PC-9 (cell line): ENCODE measurements at regions not wholly inside any gene's neighbourhood (a gene's known extent, or its start where the extent isn't known, plus 50 kb on each side); places are given as distances from the start of the nearest gene placed in this dataset.

ENCODE experiments used
- BruUV-seq: library from RNA; stranded (reverse); fragments of 400-500 nt; replicated peaks from 2 replicates; lab custom pipeline; 2021; lab: Mats Ljungman, UMichigan
- CTCF ChIA-PET: fragments of 300-600 bp; sonication (Branson Sonifier 250); formaldehyde crosslinking; loops from one replicate; lab custom pipeline; 2022; ENCODE audit warnings: antibody characterized with exemption; lab: Charles Lee
- POLR2A ChIA-PET: fragments of 300-600 bp; sonication (Branson Sonifier 250); formaldehyde crosslinking; loops from one replicate; lab custom pipeline; 2022; ENCODE audit warnings: antibody characterized with exemption; ENCODE audit not compliant: unreplicated experiment; lab: Charles Lee
- DNase-seq, 2 experiments: peaks; one replicate each; pipeline versions ENCODE4 v3.0.0 to v3.0.0-alpha.2; 2015 to 2022; ENCODE audit warnings: mixed read lengths in 1 of 2
- H2AFZ ChIP-seq: fragments of 200-600 bp; sonication (generic); 2 replicates; pipeline ENCODE4 v1.8.1; 2017; ENCODE audit warnings: antibody characterized with exemption
- H3F3A ChIP-seq: fragments of 200-600 bp; sonication (generic); 2 replicates; pipeline ENCODE4 v1.8.1; 2017; ENCODE audit warnings: antibody characterized with exemption, mild to moderate bottlenecking, low read depth; ENCODE audit not compliant: insufficient read depth
- H3K27ac ChIP-seq: fragments of 200-600 bp; sonication (generic); 2 replicates; pipeline ENCODE4 v1.6.1; 2016; ENCODE audit warnings: mixed run types
- H3K27me3 ChIP-seq: fragments of 200-600 bp; sonication (generic); 2 replicates; pipeline ENCODE4 v1.6.1; 2016; ENCODE audit warnings: low read depth, mixed run types; ENCODE audit not compliant: insufficient read depth
- H3K36me3 ChIP-seq: fragments of 200-600 bp; sonication (generic); 2 replicates; pipeline ENCODE4 v1.6.1; 2016; ENCODE audit warnings: low read depth, mixed run types
- H3K4me1 ChIP-seq: fragments of 200-600 bp; sonication (generic); replicated peaks from 2 replicates; pipeline ENCODE4 v1.6.1; 2016; ENCODE audit warnings: mixed run types; ENCODE audit not compliant: insufficient read depth
- H3K4me2 ChIP-seq: fragments of 200-600 bp; sonication (generic); 2 replicates; pipeline ENCODE4 v1.6.1; 2017; ENCODE audit warnings: mixed run types
- H3K4me3 ChIP-seq: fragments of 200-600 bp; sonication (generic); 2 replicates; pipeline ENCODE4 v1.6.1; 2016; ENCODE audit warnings: mixed run types
- H3K79me2 ChIP-seq: fragments of 200-600 bp; sonication (generic); 2 replicates; pipeline ENCODE4 v1.6.1; 2017; ENCODE audit warnings: low read depth, mixed run types
- H3K9me2 ChIP-seq: fragments of 200-600 bp; sonication (generic); 2 replicates; pipeline ENCODE4 v1.8.1; 2017; ENCODE audit warnings: mild to moderate bottlenecking; ENCODE audit not compliant: insufficient read depth
- H3K9me3 ChIP-seq: fragments of 200-600 bp; sonication (generic); 2 replicates; pipeline ENCODE4 v1.8.1; 2016; ENCODE audit warnings: low read depth; ENCODE audit not compliant: insufficient read depth
- H4K20me1 ChIP-seq: fragments of 200-600 bp; sonication (generic); 2 replicates; pipeline ENCODE4 v1.8.1; 2017; ENCODE audit not compliant: insufficient read depth
- EZH2 ChIP-seq: fragments of 200-600 bp; sonication (generic); IDR thresholded peaks from 2 replicates; pipeline ENCODE4 v1.8.0; 2017; ENCODE audit warnings: antibody characterized with exemption, low read depth
- intact Hi-C: fragments of 100-400 bp; cut with micrococcal nuclease; formaldehyde crosslinking; loops from one replicate; pipeline ENCODE4 v1.10.0; 2022; ENCODE audit not compliant: unreplicated experiment
- TF ChIP-seq, protein P1 (sequence below): fragments of 200-600 bp; sonication (generic); conservative IDR thresholded peaks from 2 replicates; pipeline ENCODE4 v1.6.1; 2017; ENCODE audit warnings: mixed run types, antibody characterized with exemption, mild to moderate bottlenecking, moderate library complexity

DNA sequence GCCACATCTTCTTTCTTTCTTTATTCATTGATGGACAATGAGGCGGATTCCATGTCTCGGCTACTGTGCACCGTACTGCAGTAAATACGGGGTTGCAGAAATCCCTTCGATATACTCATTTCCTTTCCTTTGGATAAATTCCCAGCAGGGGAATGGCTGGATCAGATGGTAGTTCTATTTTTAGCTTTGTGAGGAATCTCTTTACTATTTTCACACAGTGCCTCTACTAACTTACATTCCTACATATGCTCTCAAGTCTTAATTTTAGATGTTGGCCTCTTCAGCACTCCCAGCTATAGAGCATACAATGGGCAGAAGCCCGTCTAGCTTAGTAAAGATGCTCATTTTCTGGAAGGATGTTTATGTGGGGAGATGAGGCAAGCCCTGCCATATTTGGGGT, 317.4 kb downstream of the ASMT start:
- Histone ChIP-seq H3K9me2 (no peaks in the 10 kb centered on the region), H3K79me2 (no peaks in the 10 kb centered on the region), H3K4me3 (no peak overlapping the region), H3K27me3 (peaks cover 79% of the 10 kb centered on the region), H3K4me2 (no peak overlapping the region), H3F3A (no peaks in the 10 kb centered on the region), H3K36me3 (no peaks in the 10 kb centered on the region), H2AFZ (no peak overlapping the region), H3K27ac (no peak overlapping the region), H3K9me3 (no peaks in the 10 kb centered on the region), H4K20me1 (no peaks in the 10 kb centered on the region), H3K4me1 (no peaks in the 10 kb centered on the region)
- ChIA-PET POLR2A (no interaction called here), CTCF (no interaction called here)
- DNase-seq: no peak
- intact Hi-C loops: no loop called here
- no TSS peak for BruUV-seq
- no peak for TF ChIP-seq EZH2
- TF ChIP-seq, protein P1, sequence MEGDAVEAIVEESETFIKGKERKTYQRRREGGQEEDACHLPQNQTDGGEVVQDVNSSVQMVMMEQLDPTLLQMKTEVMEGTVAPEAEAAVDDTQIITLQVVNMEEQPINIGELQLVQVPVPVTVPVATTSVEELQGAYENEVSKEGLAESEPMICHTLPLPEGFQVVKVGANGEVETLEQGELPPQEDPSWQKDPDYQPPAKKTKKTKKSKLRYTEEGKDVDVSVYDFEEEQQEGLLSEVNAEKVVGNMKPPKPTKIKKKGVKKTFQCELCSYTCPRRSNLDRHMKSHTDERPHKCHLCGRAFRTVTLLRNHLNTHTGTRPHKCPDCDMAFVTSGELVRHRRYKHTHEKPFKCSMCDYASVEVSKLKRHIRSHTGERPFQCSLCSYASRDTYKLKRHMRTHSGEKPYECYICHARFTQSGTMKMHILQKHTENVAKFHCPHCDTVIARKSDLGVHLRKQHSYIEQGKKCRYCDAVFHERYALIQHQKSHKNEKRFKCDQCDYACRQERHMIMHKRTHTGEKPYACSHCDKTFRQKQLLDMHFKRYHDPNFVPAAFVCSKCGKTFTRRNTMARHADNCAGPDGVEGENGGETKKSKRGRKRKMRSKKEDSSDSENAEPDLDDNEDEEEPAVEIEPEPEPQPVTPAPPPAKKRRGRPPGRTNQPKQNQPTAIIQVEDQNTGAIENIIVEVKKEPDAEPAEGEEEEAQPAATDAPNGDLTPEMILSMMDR: no peak

DNA sequence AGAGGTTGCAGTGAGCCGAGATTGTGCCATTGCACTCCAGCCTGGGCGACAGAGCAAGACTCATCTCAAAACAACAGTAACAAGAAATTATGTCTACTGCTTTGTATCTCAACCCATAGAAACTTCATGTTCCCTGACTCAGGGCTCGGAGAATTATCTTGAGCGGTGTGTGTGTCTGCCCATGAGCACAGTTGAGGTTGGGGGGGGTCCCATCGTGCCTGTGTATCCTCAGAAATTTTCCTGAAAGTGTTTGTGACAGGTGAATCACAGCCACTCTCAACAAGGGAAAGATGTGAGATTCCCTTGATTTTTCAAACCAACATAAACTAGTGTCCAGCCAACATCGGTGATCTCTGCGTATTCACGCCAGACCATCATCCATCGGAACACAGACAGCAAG, 319.1 kb downstream of the ASMT start:
- POLR2A ChIA-PET: no interaction called here

DNA sequence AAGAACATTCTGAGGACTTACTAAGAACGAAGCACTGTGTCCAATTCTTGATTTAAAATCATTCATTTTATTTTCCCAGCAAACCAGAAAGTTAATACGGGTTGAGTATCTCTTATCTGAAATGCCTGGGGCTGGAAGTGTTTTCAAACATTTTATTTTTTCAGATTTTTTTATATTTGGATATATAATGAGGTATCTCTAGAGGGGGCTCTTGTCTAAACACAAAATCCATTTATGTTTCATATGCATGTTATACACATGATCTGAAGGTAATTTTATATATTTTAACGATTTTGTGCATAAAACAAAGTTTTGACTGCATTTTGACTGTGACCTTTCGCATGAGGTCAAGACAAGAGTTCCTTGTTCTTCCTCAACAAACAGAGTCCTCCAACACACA, 320.9 kb downstream of the ASMT start:
- Histone ChIP-seq H3K4me2 (no peak overlapping the region), H3K4me1 (no peaks in the 10 kb centered on the region), H2AFZ (no peak overlapping the region), H3F3A (no peaks in the 10 kb centered on the region), H3K4me3 (no peak overlapping the region), H3K9me3 (no peaks in the 10 kb centered on the region), H3K27ac (no peak overlapping the region), H4K20me1 (no peaks in the 10 kb centered on the region), H3K27me3 (peaks cover 83% of the 10 kb centered on the region), H3K36me3 (no peaks in the 10 kb centered on the region), H3K79me2 (no peaks in the 10 kb centered on the region), H3K9me2 (no peaks in the 10 kb centered on the region)
- ChIA-PET POLR2A (no interaction called here), CTCF (no interaction called here)
- TF ChIP-seq, protein P1: no peak
- TF ChIP-seq EZH2: no peak
- BruUV-seq: no TSS peak
- no peak for DNase-seq
- intact Hi-C loops: no loop called here

More for the DNA sequence above, 319.1 kb downstream of the ASMT start:
- TF ChIP-seq EZH2: no peak
- TF ChIP-seq, protein P1: no peak
- Histone ChIP-seq H3K9me2 (no peaks in the 10 kb centered on the region), H3F3A (no peaks in the 10 kb centered on the region), H3K4me2 (no peak overlapping the region), H2AFZ (no peak overlapping the region), H3K4me3 (no peak overlapping the region), H3K27me3 (peaks cover 79% of the 10 kb centered on the region), H3K4me1 (no peaks in the 10 kb centered on the region), H3K27ac (no peak overlapping the region), H3K79me2 (no peaks in the 10 kb centered on the region), H4K20me1 (no peaks in the 10 kb centered on the region), H3K9me3 (no peaks in the 10 kb centered on the region), H3K36me3 (no peaks in the 10 kb centered on the region)
- intact Hi-C loops: no loop called here
- no peak for DNase-seq
- BruUV-seq: no TSS peak
- CTCF ChIA-PET: no interaction called here
